IgD-negative memory B cell (primary cell): ENCODE measurements at regions not wholly inside any gene's neighbourhood (a gene's known extent, or its start where the extent isn't known, plus 50 kb on each side); places are given as distances from the start of the nearest gene placed in this dataset.
A peak's percentile ranks its signal among the peaks of the same experiment; 100 is the strongest.
"Not testable (repeated sequence)": the region's sequence is repeated elsewhere in the genome, so short reads cannot be mapped to it uniquely, and the experiment has no call there.

Experiments used
- H3K27ac Mint-ChIP-seq, 3 donors: one replicate each; pipeline ENCODE4 v1.8.0; 2020 to 2022; ENCODE audit warnings: mild to moderate bottlenecking in 3 of 3, mixed read lengths in 3 of 3, moderate library complexity in 1 of 3
- H3K27me3 Mint-ChIP-seq: one replicate; pipeline ENCODE4 v1.8.0; 2021; ENCODE audit warnings: mixed read lengths
- H3K36me3 Mint-ChIP-seq: one replicate; pipeline ENCODE4 v1.8.0; 2020; ENCODE audit warnings: mild to moderate bottlenecking, mixed read lengths
- H3K4me1 Mint-ChIP-seq, 3 donors: one replicate each; pipeline ENCODE4 v1.8.0; 2020 to 2022; ENCODE audit warnings: mixed read lengths in 3 of 3, mild to moderate bottlenecking in 1 of 3
- H3K4me3 Mint-ChIP-seq, 4 donors: one replicate each; pipeline ENCODE4 v1.8.0; 2020 to 2022; ENCODE audit warnings: mild to moderate bottlenecking in 4 of 4, mixed read lengths in 4 of 4, moderate library complexity in 3 of 4
- H3K9me3 Mint-ChIP-seq, 3 donors: one replicate each; pipeline ENCODE4 v1.8.0; 2020 to 2021; ENCODE audit warnings: mixed read lengths in 3 of 3, mild to moderate bottlenecking in 1 of 3

DNA sequence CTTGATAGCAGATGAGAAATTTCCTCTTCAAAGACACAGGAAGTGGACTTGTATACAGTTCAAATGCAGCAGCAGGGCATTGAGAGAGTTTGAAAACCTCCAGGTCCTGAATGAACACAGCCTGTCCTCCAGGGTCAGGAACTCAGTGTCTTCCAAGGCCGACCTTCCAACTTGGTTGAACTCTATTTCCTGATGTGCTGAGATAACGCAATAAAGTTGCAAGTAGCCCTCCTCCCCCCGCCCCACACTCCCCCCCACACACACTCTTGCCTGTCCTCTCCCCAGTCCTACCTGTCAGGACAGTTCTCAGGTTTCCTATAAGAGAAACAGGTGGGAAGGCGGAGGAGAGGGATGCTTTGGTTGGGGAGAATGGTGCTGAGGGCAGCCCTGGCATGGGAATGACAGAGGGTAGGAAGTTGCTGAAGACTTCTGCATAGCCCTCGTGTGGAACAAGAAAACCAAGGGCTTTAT is 90.0 kb downstream of the CCDC71L start:
- Mint-ChIP-seq H3K27me3 (peaks cover 5% of the 10 kb centered on the region), H3K4me1 (no peaks in the 10 kb centered on the region), H3K27ac (peak overlapping the region in 1 of 3 donors; percentile 51), H3K36me3 (peaks cover 9% of the 10 kb centered on the region), H3K4me3 (no peak overlapping the region), H3K9me3 (no peaks in the 10 kb centered on the region)

GRCh38 chr7:106570146-106570545 is 90.8 kb downstream of the CCDC71L start:
- H3K9me3 Mint-ChIP-seq, result no peaks in the 10 kb centered on the region
- H3K27ac Mint-ChIP-seq, result no peak overlapping the region
- no peak overlapping the region for H3K4me3 Mint-ChIP-seq
- peaks cover 5% of the 10 kb centered on the region for H3K27me3 Mint-ChIP-seq
- H3K4me1 Mint-ChIP-seq, result no peaks in the 10 kb centered on the region
- peaks cover 9% of the 10 kb centered on the region for H3K36me3 Mint-ChIP-seq

GRCh38 chr7:106569500-106569929 is 91.4 kb downstream of the CCDC71L start:
- Mint-ChIP-seq H3K36me3 (peaks cover 9% of the 10 kb centered on the region), H3K4me3 (no peak overlapping the region), H3K4me1 (no peaks in the 10 kb centered on the region), H3K9me3 (no peaks in the 10 kb centered on the region), H3K27me3 (peaks cover 5% of the 10 kb centered on the region), H3K27ac (no peak overlapping the region)

- Mint-ChIP-seq H3K9me3 (no peaks in the 10 kb centered on the region), H3K4me3 (no peak overlapping the region), H3K36me3 (peaks cover 9% of the 10 kb centered on the region), H3K27me3 (peaks cover 5% of the 10 kb centered on the region), H3K4me1 (no peaks in the 10 kb centered on the region), H3K27ac (no peak overlapping the region)
Observed at GRCh38 chr7:106568680-106569499, 92.1 kb downstream of the CCDC71L start.

DNA sequence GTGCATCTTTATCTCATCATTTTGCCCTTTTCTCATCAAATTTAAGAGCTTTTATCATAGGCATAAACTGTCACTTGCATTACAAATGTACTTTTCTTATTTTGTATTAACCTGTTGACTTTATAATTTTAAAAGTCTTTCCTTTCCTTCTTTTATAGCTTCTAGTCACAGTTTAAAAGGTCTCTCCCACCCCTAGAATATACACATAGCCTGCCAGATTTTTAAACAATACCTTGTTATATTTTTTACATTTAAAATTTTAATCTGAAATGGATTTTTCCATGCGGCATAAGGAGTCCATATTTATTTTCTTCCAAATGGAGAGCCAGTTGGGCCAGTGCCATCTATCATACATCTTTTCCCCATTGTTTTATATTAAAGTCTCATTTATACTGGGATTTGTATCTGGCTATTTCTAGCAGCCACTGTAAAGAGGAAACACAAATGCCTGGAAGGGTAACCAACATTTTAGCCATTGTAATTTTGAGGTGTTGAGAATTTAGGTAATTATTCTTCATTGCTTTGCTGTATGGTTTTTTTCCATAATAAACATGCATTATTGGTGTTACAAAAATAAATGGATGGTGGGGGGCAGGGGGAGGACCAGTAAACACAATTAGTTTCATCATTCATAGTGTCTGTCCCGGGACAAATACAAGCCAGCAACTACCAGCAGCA is 92.8 kb downstream of the CCDC71L start:
- H3K4me3 Mint-ChIP-seq, result no peak overlapping the region
- peaks cover 5% of the 10 kb centered on the region for H3K27me3 Mint-ChIP-seq
- H3K4me1 Mint-ChIP-seq, result no peaks in the 10 kb centered on the region
- no peaks in the 10 kb centered on the region for H3K9me3 Mint-ChIP-seq
- H3K36me3 Mint-ChIP-seq, result peaks cover 5% of the 10 kb centered on the region
- H3K27ac Mint-ChIP-seq, result no peak overlapping the region

GRCh38 chr7:106567204-106568001 is 93.6 kb downstream of the CCDC71L start:
- not testable (repeated sequence) for H3K36me3 Mint-ChIP-seq, H3K9me3 Mint-ChIP-seq, H3K4me1 Mint-ChIP-seq, H3K27me3 Mint-ChIP-seq, H3K4me3 Mint-ChIP-seq, H3K27ac Mint-ChIP-seq

- Mint-ChIP-seq H3K27ac (no peak overlapping the region), H3K4me1 (no peaks in the 10 kb centered on the region), H3K9me3 (no peaks in the 10 kb centered on the region), H3K27me3 (peaks cover 5% of the 10 kb centered on the region), H3K36me3 (peaks cover 4% of the 10 kb centered on the region), H3K4me3 (no peak overlapping the region)
Observed at GRCh38 chr7:106566672-106567071, 94.3 kb downstream of the CCDC71L start.

DNA sequence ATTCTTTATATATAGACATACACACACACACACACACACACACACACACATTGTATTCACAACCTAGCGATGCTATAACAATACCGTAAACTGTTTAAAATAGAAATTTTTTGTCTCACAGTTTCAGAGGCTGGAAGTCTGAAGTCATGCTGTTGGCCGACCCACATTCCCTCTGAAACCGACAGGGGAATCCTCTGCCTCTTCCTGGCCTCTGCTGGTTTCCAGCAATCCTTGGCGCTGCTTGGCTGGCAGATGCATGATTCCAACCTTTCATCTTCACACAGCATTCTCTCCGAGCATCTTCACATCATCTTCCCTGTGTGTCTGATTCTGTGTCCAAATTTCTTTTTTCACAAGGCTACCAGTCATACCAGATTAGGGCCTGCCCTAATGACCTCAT is 94.8 kb downstream of the CCDC71L start:
- Mint-ChIP-seq H3K36me3 (peaks cover 4% of the 10 kb centered on the region), H3K4me3 (no peak overlapping the region), H3K27ac (no peak overlapping the region), H3K9me3 (no peaks in the 10 kb centered on the region), H3K27me3 (peaks cover 5% of the 10 kb centered on the region), H3K4me1 (no peaks in the 10 kb centered on the region)

- H3K27me3 Mint-ChIP-seq, result peaks cover 5% of the 10 kb centered on the region
- H3K27ac Mint-ChIP-seq, result no peak overlapping the region
- no peak overlapping the region for H3K4me3 Mint-ChIP-seq
- H3K36me3 Mint-ChIP-seq, result peaks cover 4% of the 10 kb centered on the region
- no peaks in the 10 kb centered on the region for H3K9me3 Mint-ChIP-seq
- H3K4me1 Mint-ChIP-seq, result no peaks in the 10 kb centered on the region
Observed at GRCh38 chr7:106565428-106565827, 95.5 kb downstream of the CCDC71L start.

- no peaks in the 10 kb centered on the region for H3K4me1 Mint-ChIP-seq
- no peaks in the 10 kb centered on the region for H3K9me3 Mint-ChIP-seq
- H3K27ac Mint-ChIP-seq, result no peak overlapping the region
- H3K36me3 Mint-ChIP-seq, result peaks cover 4% of the 10 kb centered on the region
- H3K4me3 Mint-ChIP-seq, result no peak overlapping the region
- H3K27me3 Mint-ChIP-seq, result peaks cover 5% of the 10 kb centered on the region
Observed at GRCh38 chr7:106563466-106564150, 97.3 kb downstream of the CCDC71L start.

DNA sequence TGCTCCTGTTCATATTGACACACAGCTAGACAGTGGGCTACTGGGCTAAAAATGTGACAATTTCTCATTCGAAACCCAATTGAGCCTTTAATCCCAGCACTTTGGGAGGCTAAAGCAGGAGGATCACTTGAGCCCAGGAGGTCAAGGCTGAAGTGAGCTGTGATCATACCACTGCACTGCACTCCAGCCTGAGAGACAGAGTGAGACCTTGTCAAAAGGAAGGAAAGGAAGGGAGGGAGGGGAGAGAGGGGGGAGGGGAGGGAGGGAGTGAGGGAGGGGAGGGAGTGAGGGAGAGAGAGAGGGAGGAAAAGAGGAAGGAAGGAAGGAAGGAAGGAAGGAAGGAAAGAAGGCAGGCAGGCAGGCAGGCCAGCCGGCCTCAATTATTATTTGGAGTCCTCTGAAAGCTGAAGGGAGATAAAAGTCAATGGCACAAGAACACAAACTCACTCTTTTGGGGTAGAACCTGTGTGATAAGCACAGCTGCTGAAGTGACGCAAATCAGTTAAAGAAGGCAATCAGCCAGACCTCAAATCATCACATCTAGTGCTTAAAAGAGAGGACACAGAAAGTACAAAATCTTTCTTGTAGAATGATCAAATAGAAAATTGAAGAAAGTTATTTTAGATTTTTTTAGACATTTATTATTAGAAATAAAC is 98.1 kb downstream of the CCDC71L start:
- H3K27me3 Mint-ChIP-seq, result peaks cover 2% of the 10 kb centered on the region
- H3K27ac Mint-ChIP-seq, result no peak overlapping the region
- H3K4me3 Mint-ChIP-seq, result no peak overlapping the region
- no peaks in the 10 kb centered on the region for H3K9me3 Mint-ChIP-seq
- peaks cover 4% of the 10 kb centered on the region for H3K36me3 Mint-ChIP-seq
- H3K4me1 Mint-ChIP-seq, result no peaks in the 10 kb centered on the region

- no peak overlapping the region for H3K4me3 Mint-ChIP-seq
- H3K4me1 Mint-ChIP-seq, result no peaks in the 10 kb centered on the region
- peaks cover 1% of the 10 kb centered on the region for H3K36me3 Mint-ChIP-seq
- no peaks in the 10 kb centered on the region for H3K9me3 Mint-ChIP-seq
- peaks cover 2% of the 10 kb centered on the region for H3K27me3 Mint-ChIP-seq
- no peak overlapping the region for H3K27ac Mint-ChIP-seq
Observed at GRCh38 chr7:106561666-106562411, 99.1 kb downstream of the CCDC71L start.

GRCh38 chr7:106561151-106561550 is 99.8 kb downstream of the CCDC71L start:
- Mint-ChIP-seq H3K36me3 (no peaks in the 10 kb centered on the region), H3K27me3 (no peaks in the 10 kb centered on the region), H3K27ac (no peak overlapping the region), H3K9me3 (no peaks in the 10 kb centered on the region), H3K4me1 (peaks cover 2 to 5% (median 4%) of the 10 kb centered on the region in 3 donors), H3K4me3 (no peak overlapping the region)

DNA sequence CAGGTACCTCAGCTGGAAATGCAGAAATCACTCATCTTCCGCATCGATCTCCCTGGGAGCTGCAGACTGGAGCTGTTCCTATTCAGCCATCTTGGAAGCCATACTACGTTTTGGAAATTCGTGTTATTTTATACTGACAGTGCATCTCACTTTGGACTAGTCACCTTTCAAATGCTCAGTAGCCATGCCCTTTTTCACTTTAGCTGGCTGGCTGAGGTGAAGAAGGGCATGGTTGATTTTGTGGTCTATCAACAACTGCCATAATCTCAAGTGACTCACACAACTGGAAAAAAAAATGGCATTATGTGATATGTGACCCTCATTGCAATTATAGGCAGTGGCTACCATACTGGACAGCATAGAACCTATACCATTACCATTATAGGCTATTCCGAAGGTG is 100.5 kb downstream of the CCDC71L start:
- Mint-ChIP-seq H3K36me3 (no peaks in the 10 kb centered on the region), H3K4me3 (peak overlapping the region in 1 of 4 donors; percentile 21), H3K27ac (no peak overlapping the region), H3K9me3 (no peaks in the 10 kb centered on the region), H3K27me3 (no peaks in the 10 kb centered on the region), H3K4me1 (peaks cover 3 to 6% (median 4%) of the 10 kb centered on the region in 3 donors)
